ENCODE measurements at regions not wholly inside any gene's neighbourhood (a gene's known extent, or its start where the extent isn't known, plus 50 kb on each side); places are given as distances from the start of the nearest gene placed in this dataset.

DNA sequence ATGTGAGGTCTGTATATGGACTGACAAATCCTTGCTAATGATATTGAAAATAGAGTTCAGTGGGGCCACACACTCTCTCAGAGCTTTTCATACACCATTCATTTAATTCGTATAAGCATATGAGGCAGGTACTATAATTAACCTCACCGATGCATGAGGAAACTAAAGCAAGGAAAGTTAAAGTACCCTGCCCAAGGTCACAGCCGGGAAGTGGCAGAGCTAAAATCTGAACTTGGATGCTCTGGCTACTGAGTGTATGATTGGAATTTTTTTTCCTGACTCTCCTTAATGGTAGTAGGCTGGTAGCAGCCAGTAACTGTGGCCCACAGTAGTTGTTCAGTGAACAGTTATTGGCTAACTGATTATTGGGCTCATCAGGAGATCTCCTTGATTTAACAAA lies 135.3 kb downstream of the NUDT12 start:
- H3K4ac ChIP-seq (ENCODE audit: low read length): no peak overlapping the region
- H2BK12ac ChIP-seq (ENCODE audit: low read length): no peak overlapping the region
- no peak overlapping the region for H3K4me3 ChIP-seq (ENCODE audit: low read length in 2 of 2)
- H3K23ac ChIP-seq (ENCODE audit: low read depth, low read length, poor library complexity): no peak overlapping the region
- no peaks in the 10 kb centered on the region for H3K9me3 ChIP-seq (replicated peaks in 1 of 2; ENCODE audit: control insufficient read depth in 2 of 2, insufficient read depth in 1 of 2, low read depth in 1 of 2, low read length in 2 of 2)
- no peaks in the 10 kb centered on the region for H3K36me3 ChIP-seq (replicated peaks in 1 of 2; ENCODE audit: control insufficient read depth in 2 of 2, insufficient read depth in 2 of 2, low read length in 2 of 2)
- H3K27me3 ChIP-seq (ENCODE audit: control insufficient read depth in 3 of 3, insufficient read depth in 3 of 3, low read depth in 1 of 3, low read length in 3 of 3): no peaks in the 10 kb centered on the region
- H3K27ac ChIP-seq (replicated peaks; ENCODE audit: low read length): no peak overlapping the region
- H3K14ac ChIP-seq (ENCODE audit: low read length): no peak overlapping the region
- DNase-seq (ENCODE audit: low spot score): no peak
- H4K91ac ChIP-seq (ENCODE audit: low read depth, low read length, poor library complexity): no peak overlapping the region
- H2AFZ ChIP-seq (ENCODE audit: low read length): peak overlapping the region; percentile 23
- H2AK5ac ChIP-seq (ENCODE audit: low read depth, low read length): no peak overlapping the region
- no peak overlapping the region for H3K9ac ChIP-seq (ENCODE audit: low read depth, low read length, poor library complexity)
- H3K4me2 ChIP-seq (ENCODE audit: insufficient read depth, low read length, poor library complexity, severe bottlenecking): no peak overlapping the region
- H3K4me1 ChIP-seq (ENCODE audit: control insufficient read depth in 2 of 2, insufficient read depth in 1 of 2, low read depth in 1 of 2, low read length in 2 of 2): peaks cover 0 to 2% of the 10 kb centered on the region in 2 donors
- H3K79me1 ChIP-seq (ENCODE audit: low read depth, low read length): no peaks in the 10 kb centered on the region
- H3K18ac ChIP-seq (ENCODE audit: low read length): no peak overlapping the region
- no CpG with 5 or more reads among the region's 3 CpGs for WGBS, 2 donors (ENCODE audit: extremely low coverage in 2 of 2, insufficient read length in 2 of 2, insufficient replicate concordance in 1 of 2)
- H2BK5ac ChIP-seq (ENCODE audit: low read length): no peak overlapping the region
- no peak overlapping the region for H2BK15ac ChIP-seq (ENCODE audit: low read length)
- no peak overlapping the region for H2BK120ac ChIP-seq (ENCODE audit: low read depth, low read length)
- H4K8ac ChIP-seq (ENCODE audit: low read depth, low read length): no peak overlapping the region

DNA sequence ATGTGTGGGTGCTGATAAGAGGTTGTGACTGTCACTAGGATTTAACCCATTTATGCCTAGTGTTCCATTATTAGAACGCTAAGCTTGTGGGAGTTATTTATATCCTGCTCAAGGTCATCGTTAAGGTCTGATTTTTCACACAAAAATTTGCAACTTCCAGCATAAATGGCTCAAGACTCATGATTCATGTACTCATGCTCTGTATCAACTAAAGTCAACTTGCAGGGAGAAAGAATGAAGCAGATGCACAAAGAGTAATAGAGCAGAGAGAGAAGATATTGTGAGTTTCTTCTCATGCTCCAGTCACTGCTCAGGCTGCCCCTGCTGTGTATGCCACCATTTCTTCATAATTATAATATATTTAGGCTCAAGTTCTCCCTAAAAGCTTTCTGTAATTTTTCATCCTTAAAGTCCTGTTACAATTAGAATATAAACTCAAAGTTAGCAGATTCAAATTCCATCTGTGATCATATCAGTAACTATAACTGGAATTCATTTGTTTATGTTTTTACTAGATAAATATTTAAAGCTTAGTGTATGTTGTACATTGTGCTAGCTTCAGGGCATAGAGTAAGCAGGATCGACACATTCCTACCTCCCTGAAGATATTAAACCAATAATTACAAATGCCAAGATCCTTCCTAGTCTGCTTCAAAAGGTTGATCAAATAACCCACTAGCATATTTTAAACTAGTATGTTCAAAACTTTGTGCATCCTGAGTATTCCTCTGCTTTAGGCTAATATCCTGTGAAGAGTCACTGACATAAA lies 136.7 kb downstream of the NUDT12 start:
- H3K36me3 ChIP-seq (replicated peaks in 1 of 2; ENCODE audit: control insufficient read depth in 2 of 2, insufficient read depth in 2 of 2, low read length in 2 of 2): no peaks in the 10 kb centered on the region
- H3K4me3 ChIP-seq (ENCODE audit: low read length in 2 of 2): no peak overlapping the region
- H2BK12ac ChIP-seq (ENCODE audit: low read length): no peak overlapping the region
- no peak overlapping the region for H3K9ac ChIP-seq (ENCODE audit: low read depth, low read length, poor library complexity)
- H3K4me2 ChIP-seq (ENCODE audit: insufficient read depth, low read length, poor library complexity, severe bottlenecking): no peak overlapping the region
- H2AK5ac ChIP-seq (ENCODE audit: low read depth, low read length): no peak overlapping the region
- H3K27me3 ChIP-seq (ENCODE audit: control insufficient read depth in 3 of 3, insufficient read depth in 3 of 3, low read depth in 1 of 3, low read length in 3 of 3): no peaks in the 10 kb centered on the region
- H3K9me3 ChIP-seq (replicated peaks in 1 of 2; ENCODE audit: control insufficient read depth in 2 of 2, insufficient read depth in 1 of 2, low read depth in 1 of 2, low read length in 2 of 2): no peaks in the 10 kb centered on the region
- no peak overlapping the region for H2BK120ac ChIP-seq (ENCODE audit: low read depth, low read length)
- no peak overlapping the region for H3K23ac ChIP-seq (ENCODE audit: low read depth, low read length, poor library complexity)
- no peak overlapping the region for H2AFZ ChIP-seq (ENCODE audit: low read length)
- no peak overlapping the region for H4K8ac ChIP-seq (ENCODE audit: low read depth, low read length)
- WGBS, 2 donors (ENCODE audit: extremely low coverage in 2 of 2, insufficient read length in 2 of 2, insufficient replicate concordance in 1 of 2): no CpG with 5 or more reads among the region's 3 CpGs
- H3K14ac ChIP-seq (ENCODE audit: low read length): no peak overlapping the region
- no peak overlapping the region for H3K4ac ChIP-seq (ENCODE audit: low read length)
- no peak overlapping the region for H4K91ac ChIP-seq (ENCODE audit: low read depth, low read length, poor library complexity)
- no peak overlapping the region for H3K27ac ChIP-seq (replicated peaks; ENCODE audit: low read length)
- no peak overlapping the region for H2BK5ac ChIP-seq (ENCODE audit: low read length)
- no peak overlapping the region for H3K18ac ChIP-seq (ENCODE audit: low read length)
- no peaks in the 10 kb centered on the region for H3K79me1 ChIP-seq (ENCODE audit: low read depth, low read length)
- no peak for DNase-seq (ENCODE audit: low spot score)
- no peak overlapping the region for H2BK15ac ChIP-seq (ENCODE audit: low read length)
- no peaks in the 10 kb centered on the region for H3K4me1 ChIP-seq (ENCODE audit: control insufficient read depth in 2 of 2, insufficient read depth in 1 of 2, low read depth in 1 of 2, low read length in 2 of 2)

DNA sequence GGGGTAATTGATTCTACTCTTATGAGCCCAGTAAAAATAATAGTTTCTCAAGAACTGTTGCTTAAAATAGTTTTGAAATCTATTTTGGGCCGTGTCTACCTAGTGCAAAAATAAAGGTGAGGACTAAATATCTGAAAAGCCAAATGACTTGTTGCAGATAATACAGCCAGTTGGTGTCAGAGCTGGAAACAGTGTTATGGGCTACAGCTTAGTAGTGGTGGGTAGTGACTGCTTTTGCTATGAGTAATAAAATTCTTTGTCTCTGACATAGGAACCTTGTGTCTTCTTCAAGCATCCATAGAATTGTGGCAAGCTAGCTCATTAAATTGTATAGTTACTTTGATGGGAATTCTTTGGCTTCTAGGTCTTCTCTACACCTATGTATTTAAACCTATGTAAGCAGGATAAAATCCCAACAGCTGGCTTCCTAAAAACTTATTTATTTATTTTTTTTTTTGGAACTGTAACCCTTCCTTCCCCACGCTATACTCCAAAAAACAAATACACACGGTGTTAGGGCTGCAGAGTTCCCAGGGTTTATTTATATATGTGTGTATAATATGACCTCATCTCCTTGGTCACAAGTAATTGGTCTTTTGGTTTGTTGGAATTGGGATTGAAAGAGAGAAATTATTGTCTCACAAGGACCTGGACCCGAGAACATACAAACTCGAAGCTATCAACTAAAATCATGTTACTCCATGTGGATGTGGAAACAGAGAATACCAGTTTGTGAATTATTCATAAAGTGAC lies 138.0 kb downstream of the NUDT12 start:
- DNase-seq (ENCODE audit: low spot score): no peak
- H2AK5ac ChIP-seq (ENCODE audit: low read depth, low read length): no peak overlapping the region
- H3K27ac ChIP-seq (replicated peaks; ENCODE audit: low read length): no peak overlapping the region
- no peak overlapping the region for H3K4me2 ChIP-seq (ENCODE audit: insufficient read depth, low read length, poor library complexity, severe bottlenecking)
- no peaks in the 10 kb centered on the region for H3K79me1 ChIP-seq (ENCODE audit: low read depth, low read length)
- H3K4me1 ChIP-seq (ENCODE audit: control insufficient read depth in 2 of 2, insufficient read depth in 1 of 2, low read depth in 1 of 2, low read length in 2 of 2): no peaks in the 10 kb centered on the region
- H2BK120ac ChIP-seq (ENCODE audit: low read depth, low read length): no peak overlapping the region
- no peak overlapping the region for H2AFZ ChIP-seq (ENCODE audit: low read length)
- no peak overlapping the region for H3K4me3 ChIP-seq (ENCODE audit: low read length in 2 of 2)
- H2BK5ac ChIP-seq (ENCODE audit: low read length): no peak overlapping the region
- H4K91ac ChIP-seq (ENCODE audit: low read depth, low read length, poor library complexity): no peak overlapping the region
- H3K27me3 ChIP-seq (ENCODE audit: control insufficient read depth in 3 of 3, insufficient read depth in 3 of 3, low read depth in 1 of 3, low read length in 3 of 3): no peaks in the 10 kb centered on the region
- H3K9ac ChIP-seq (ENCODE audit: low read depth, low read length, poor library complexity): no peak overlapping the region
- H3K18ac ChIP-seq (ENCODE audit: low read length): no peak overlapping the region
- H3K23ac ChIP-seq (ENCODE audit: low read depth, low read length, poor library complexity): no peak overlapping the region
- no peaks in the 10 kb centered on the region for H3K36me3 ChIP-seq (replicated peaks in 1 of 2; ENCODE audit: control insufficient read depth in 2 of 2, insufficient read depth in 2 of 2, low read length in 2 of 2)
- H3K9me3 ChIP-seq (replicated peaks in 1 of 2; ENCODE audit: control insufficient read depth in 2 of 2, insufficient read depth in 1 of 2, low read depth in 1 of 2, low read length in 2 of 2): no peaks in the 10 kb centered on the region
- H2BK15ac ChIP-seq (ENCODE audit: low read length): no peak overlapping the region
- H3K4ac ChIP-seq (ENCODE audit: low read length): no peak overlapping the region
- H2BK12ac ChIP-seq (ENCODE audit: low read length): no peak overlapping the region
- H3K14ac ChIP-seq (ENCODE audit: low read length): no peak overlapping the region
- WGBS, 2 donors (ENCODE audit: extremely low coverage in 2 of 2, insufficient read length in 2 of 2, insufficient replicate concordance in 1 of 2): no CpG with 5 or more reads among the region's 5 CpGs
- no peak overlapping the region for H4K8ac ChIP-seq (ENCODE audit: low read depth, low read length)

DNA sequence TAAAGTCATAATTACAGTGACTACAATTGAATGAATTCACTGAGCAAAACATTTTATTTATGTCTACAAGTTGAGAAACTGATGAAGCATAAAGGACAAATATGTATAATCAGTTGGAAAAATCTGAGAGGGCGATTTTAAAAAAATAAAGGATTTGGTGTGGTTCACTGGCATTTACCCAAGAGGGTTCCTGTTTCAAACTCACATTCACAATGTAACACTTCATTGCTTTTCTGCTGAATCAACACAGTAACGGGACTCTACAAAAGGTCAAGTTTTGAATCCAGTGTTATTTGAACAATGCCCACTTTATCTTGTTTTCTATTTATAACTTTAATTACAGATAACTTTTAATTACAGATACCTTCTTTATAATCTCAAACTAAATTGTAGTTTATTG lies 138.6 kb downstream of the NUDT12 start:
- Histone ChIP-seq H3K27me3 (ENCODE audit: control insufficient read depth in 3 of 3, insufficient read depth in 3 of 3, low read depth in 1 of 3, low read length in 3 of 3) (no peaks in the 10 kb centered on the region), H3K4me3 (ENCODE audit: low read length in 2 of 2) (no peak overlapping the region), H2BK15ac (ENCODE audit: low read length) (no peak overlapping the region), H3K4ac (ENCODE audit: low read length) (no peak overlapping the region), H3K79me1 (ENCODE audit: low read depth, low read length) (no peaks in the 10 kb centered on the region), H3K23ac (ENCODE audit: low read depth, low read length, poor library complexity) (no peak overlapping the region), H2AK5ac (ENCODE audit: low read depth, low read length) (no peak overlapping the region), H3K9ac (ENCODE audit: low read depth, low read length, poor library complexity) (no peak overlapping the region), H3K14ac (ENCODE audit: low read length) (no peak overlapping the region), H4K8ac (ENCODE audit: low read depth, low read length) (no peak overlapping the region), H3K27ac (replicated peaks; ENCODE audit: low read length) (no peak overlapping the region), H3K4me2 (ENCODE audit: insufficient read depth, low read length, poor library complexity, severe bottlenecking) (no peak overlapping the region), H4K91ac (ENCODE audit: low read depth, low read length, poor library complexity) (no peak overlapping the region), H3K18ac (ENCODE audit: low read length) (no peak overlapping the region), H3K4me1 (ENCODE audit: control insufficient read depth in 2 of 2, insufficient read depth in 1 of 2, low read depth in 1 of 2, low read length in 2 of 2) (no peaks in the 10 kb centered on the region), H2AFZ (ENCODE audit: low read length) (no peak overlapping the region), H2BK5ac (ENCODE audit: low read length) (no peak overlapping the region), H2BK12ac (ENCODE audit: low read length) (no peak overlapping the region), H3K36me3 (replicated peaks in 1 of 2; ENCODE audit: control insufficient read depth in 2 of 2, insufficient read depth in 2 of 2, low read length in 2 of 2) (no peaks in the 10 kb centered on the region), H3K9me3 (replicated peaks in 1 of 2; ENCODE audit: control insufficient read depth in 2 of 2, insufficient read depth in 1 of 2, low read depth in 1 of 2, low read length in 2 of 2) (no peaks in the 10 kb centered on the region), H2BK120ac (ENCODE audit: low read depth, low read length) (no peak overlapping the region)
- DNase-seq (ENCODE audit: low spot score): no peak
- WGBS, 2 donors (ENCODE audit: extremely low coverage in 2 of 2, insufficient read length in 2 of 2, insufficient replicate concordance in 1 of 2): no CpG with 5 or more reads among the region's 2 CpGs

All from neuronal stem cell (in vitro differentiated cells).